DMS114 treated with DMSO at 0.1 percent for 48 hours (cell line): ENCODE measurements at regions not wholly inside any gene's neighbourhood (a gene's known extent, or its start where the extent isn't known, plus 50 kb on each side); places are given as distances from the start of the nearest gene placed in this dataset.
"Not testable (repeated sequence)": the region's sequence is repeated elsewhere in the genome, so short reads cannot be mapped to it uniquely, and the experiment has no call there.

Experiments
- DNase-seq: peaks from one replicate; lab custom pipeline; 2025; ENCODE audit not compliant: unreplicated experiment; lab: John Stamatoyannopoulos, UW

DNA sequence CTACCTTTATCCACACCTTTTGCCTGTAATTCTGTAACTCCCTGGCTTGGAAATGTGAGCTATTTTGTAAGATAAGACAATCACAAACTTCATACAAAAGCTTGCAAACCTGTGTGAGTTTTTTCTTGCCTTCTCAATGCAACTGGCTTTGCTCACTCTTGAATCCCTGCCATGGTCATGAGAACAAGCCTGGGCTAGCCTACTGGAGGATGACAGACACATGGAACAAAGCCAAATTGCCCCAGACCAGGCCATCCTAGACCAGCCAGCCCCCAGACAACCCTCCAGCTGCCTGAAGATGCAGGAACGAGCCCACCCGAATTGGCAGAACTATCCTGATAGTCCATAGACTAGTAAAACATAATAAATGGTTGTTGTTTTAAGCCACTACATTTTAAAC is 466.6 kb upstream of the ERCC4 start:
- no peak for DNase-seq

DNA sequence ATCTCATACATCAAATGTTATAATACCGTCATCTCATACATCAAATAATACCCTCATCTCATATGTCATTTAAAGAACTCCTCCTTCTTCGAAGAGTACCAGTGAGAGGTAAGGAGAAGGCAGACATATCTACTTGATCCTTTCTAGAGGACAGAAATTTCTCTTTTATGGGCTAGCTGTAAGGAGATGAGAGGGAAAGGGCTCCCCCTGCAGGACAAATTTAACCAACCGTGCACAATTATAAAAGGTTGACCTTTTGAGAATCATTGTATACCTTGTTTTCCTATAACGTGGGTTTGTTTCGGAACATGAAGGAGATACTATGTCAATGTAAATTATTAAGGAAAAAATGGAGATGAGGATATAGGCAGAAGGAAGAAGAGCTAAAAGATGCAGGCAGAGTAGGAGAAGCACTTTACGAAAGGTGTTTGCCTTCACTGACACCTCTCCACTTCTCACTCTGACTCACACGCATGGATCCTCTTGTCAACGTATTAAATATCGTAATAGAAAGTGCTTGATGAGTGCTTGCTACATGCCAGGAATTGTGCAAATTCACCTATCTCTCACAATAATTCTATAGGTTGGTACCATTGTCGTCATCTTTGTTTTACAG is 465.9 kb upstream of the ERCC4 start:
- DNase-seq: no peak

DNA sequence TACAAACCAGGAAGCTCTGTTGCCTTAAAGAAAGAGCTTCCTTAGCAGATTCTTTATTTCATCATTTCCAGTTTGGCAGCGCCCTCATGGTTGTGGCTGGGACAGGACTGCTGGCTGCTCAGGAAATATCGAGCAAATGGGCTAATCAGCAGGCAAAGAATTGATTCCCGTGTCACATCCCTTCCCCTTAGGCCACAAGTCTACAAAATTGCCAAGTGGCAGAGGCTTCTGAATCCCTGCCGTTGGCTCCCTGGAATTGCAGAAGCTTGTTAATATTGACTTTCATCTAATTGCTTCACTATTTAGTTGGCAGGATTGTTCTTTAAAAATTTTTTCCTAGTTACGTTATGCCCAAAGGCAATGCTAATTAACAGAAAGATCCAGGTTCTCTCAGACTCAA is 456.3 kb upstream of the ERCC4 start:
- DNase-seq: no peak

DNA sequence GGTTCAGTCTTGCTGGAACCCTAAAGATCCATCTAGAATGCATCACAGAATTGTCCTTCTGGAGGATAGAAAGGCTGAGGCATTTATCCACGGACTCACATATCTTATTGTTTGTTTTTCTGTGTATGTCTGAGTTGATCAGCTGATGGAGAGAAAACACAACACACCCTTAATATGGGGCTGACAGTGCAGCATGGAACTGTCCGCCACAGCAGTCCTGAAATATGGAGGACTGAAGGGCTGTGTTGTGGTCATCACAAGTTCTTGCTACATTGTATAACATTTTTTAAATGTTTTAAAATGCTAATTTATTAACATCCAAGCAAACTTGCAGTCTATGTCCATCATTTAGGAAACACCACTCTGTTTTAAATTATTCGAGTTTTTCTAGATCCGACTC is 448.9 kb upstream of the ERCC4 start:
- no peak for DNase-seq

DNA sequence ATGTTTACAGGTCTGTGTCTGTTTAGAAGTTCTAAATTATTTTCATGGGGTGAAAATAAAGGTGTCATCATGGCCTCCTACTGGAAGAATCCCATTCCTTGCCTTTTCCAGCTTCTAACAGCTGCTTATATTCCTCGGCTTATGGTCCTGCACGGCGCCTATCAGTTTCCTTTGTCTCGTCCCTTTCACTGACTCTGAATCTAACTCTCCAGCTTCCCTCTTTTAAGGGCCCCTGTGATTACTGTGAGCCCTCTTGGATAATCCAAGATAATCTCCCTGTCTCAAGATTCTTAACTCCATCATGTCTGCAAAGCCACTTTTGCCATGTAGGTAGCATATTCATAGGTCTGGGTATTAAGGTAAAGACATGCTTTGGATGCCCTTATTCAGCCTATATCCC is 441.0 kb upstream of the ERCC4 start:
- DNase-seq: no peak

DNA sequence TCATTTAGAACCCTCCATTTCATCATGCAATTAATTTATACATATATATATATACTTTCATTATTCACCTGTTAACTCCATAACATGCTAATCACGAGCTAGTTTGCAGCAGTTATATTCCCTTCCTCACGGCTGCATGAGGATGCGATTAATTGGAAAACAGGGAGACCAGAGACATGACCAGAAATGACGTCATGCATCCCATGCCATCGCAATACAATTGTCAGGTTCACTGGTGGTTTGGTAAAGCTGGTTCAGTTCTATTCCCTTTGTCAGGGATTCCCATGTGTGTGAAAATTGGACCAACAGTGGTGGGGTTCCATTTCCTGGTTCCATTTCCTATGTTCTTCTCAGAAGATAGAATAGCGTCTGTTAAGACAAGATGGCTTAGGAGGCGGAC is 440.4 kb upstream of the ERCC4 start:
- no peak for DNase-seq

DNA sequence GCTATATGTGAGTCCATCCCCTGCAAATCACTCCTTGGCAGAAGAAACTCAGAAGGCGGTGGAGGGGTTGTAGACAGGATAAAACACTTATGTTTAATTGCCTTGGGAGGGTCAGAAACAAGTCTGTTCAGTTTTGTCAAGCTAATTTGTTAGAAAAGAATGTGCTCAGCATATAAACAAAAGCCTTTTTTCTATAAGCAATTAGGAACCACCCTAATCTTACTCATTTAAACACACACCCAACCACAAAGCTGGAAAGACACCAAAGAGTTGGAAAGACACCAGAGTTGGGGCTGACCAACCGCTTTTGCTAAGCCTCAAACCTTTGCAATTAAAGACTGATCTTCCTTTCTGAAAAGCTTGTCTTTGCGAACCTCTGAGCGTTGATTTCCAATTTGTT is 439.2 kb upstream of the ERCC4 start:
- no peak for DNase-seq

DNA sequence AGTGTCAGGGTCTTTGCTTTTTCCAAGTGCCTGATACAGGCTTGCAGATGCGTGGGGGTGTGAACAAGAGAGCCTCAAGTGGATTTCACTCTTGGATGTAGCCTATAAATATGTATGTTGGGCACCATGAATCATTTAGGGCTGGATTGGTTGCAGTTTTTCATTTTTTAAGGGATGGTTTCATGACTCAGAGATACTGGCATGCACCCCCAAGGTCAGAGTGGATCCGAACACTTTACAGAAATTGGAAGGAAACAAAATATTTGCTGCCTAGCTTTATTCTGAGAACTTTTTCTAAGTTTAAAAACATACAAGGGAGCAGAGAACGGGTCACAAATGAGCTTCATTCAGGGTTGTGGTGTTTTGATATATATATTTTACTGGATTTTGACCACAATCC is 436.8 kb upstream of the ERCC4 start:
- DNase-seq: no peak

DNA sequence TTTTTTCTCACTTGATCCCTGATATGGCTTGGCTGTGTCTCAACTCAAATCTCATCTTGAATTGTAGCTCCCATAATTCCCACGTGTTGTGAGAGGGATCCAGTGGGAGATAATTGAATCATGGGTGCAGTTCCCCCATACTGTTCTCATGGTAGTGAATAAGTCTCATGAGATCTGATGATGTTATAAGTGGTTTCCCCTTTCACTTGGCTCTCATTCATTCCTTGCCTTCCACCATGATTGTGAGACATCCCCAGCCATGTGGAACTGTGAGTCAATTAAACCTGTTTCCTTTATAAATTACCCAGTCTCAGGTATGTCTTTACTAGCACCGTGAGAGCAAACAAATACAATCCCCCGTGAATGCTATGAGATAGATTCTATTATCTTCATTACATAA is 430.5 kb upstream of the ERCC4 start:
- not testable (repeated sequence) for DNase-seq

DNA sequence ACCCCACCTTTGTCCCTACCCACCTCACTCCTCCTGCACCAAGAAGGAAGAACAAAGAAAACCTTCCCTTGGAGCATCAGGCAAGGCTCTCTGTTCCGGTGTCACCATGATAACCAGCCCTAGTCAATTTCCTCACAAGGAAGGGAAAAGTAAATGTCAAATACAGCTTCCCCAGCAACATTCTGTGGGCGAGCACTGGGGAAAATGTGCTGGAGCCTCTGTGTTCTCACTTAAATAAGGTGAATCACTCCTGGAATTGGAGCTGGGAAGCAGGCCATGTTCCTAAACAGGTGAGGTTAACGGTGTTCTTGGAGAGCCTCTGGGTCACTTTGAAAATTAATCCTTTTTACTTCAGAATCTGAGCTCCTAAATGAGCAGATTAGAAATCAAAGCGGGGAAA is 427.9 kb upstream of the ERCC4 start:
- no peak for DNase-seq

DNA sequence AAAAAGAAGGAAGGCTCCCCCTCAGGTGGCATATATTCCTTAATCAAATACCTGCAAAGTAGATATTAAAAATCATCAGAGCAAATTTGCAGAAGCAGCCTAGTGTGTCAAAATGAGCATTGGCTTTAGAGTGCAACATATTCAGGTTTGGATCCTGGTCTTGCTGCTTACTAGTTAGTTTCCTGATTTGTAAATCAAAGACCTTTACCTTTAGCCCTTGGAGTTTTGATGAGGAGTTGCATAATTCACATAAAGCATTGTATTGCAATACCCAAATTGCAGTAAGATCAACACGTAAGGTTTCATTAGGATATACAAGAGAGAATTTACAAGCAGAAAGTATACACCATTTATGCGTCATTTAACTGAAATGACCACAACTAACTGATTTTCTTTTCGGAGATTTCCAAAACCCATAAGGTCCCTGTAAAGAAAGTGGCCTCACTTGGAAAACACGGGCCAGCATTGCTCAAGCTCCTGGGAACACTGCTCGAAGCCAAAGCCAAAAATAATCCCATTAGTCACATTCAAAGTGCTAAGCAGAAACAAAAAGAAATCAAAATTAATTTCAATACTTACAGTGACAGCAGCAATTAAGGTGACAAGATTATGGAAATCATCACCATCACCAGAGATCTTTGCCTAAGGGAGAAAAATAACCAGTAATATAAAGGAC is 415.9 kb upstream of the ERCC4 start:
- DNase-seq: no peak

DNA sequence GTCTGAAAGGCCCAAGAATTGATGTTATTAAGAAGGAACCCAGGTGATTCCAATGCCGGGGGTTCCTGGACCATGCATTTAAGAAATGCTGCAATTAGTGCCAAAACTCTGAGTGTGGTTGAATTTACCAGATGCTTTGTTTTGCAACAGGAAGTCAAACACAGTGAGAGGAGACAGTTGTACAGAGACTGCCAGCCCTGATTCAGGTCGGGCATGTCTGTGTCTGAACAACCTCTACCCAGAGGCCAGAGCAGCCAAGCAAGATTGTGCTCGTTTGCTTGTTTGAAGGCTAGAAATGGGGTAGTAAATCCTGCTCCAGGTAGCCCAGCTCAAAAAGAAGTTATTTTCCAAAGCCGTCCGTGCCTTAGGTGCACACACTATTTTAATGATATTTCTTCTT is 412.4 kb upstream of the ERCC4 start:
- DNase-seq: no peak

DNA sequence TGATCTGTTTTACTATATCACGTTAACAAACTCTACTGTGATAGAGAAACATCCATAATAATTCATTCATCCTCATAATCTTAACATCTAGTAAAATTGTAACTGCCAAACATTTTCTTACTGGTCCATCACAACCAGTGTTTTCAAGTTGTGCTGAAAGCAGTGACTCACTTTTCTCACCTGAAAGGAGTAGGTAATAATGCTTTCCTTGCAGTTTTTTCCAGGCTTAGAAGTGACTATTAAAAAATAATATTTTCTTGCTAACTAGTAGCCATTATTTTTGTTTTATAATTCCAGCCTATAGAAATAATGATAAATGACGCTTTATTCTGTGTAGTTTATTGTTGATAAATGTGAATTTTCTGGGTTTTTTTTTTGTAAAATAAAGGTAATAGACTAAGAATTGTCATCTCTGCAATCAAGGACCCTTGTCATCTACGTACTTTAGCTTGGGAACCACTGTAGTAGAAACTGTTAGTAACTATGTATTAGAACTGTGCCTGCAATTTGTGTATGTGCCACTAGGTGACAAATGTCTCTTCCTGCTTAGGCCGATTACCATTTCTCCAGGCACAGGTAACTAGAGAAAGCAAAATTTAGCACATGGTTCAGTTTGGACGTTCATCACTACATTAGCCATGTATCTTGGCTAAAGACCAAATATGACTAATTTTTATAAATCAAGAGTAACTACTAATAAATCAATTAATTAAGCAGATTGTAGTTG is 409.4 kb upstream of the ERCC4 start:
- no peak for DNase-seq

DNA sequence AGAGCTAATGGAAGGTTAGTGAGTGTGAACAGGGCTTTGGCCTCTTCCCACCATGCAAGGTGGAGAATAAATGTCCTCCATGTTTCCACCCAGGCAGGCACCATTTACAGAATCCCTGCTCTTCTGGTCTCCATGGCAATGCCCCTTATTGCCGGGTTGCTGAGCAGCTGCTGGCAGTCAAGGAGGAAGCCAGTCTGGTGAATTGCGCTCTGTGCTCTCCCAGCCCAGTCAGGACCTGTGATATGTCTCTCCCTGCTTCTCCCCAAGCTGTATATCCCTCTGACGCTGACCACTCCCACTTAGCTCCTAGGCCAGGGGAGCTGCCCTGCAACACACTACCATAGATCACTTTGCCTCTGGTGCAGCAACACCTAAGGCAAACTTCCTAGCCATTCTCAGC is 402.1 kb upstream of the ERCC4 start:
- DNase-seq: no peak

DNA sequence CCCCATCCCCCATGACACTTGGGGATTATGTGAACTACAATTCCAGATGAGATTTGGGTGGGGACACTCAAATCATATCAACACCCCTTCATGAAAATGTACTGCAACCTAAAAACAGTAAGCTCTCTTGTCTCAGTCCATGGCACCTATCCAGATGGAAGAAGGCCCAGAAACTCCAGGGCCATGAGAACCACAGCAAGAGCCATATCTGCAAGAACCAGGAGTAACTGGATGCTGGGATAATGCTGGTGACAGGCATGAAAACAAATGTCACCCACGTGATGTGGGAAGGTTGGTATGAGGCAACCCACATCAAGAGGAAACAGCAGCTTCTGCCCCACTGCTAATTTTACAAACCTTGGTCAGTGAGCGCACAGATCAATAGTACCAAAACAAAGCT is 400.1 kb upstream of the ERCC4 start:
- DNase-seq: no peak

DNA sequence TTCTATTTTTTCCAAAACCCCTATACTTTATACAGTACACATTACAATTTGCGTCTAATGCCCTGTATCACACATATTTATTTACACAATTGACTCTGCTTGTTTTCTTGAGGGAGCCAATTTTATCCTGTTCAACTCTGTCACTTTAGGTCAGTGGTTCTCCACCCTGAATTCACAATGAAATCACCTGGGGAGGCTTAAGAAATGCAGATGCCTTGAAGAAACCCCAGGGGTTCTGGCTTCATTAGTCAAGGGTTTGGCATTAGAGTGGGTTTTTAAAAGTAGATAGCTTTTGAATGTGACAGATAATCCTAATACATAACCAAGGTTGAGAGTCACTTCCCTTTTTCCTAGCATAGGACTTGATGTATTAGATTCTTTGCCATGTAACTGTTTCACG is 398.6 kb upstream of the ERCC4 start:
- no peak for DNase-seq

DNA sequence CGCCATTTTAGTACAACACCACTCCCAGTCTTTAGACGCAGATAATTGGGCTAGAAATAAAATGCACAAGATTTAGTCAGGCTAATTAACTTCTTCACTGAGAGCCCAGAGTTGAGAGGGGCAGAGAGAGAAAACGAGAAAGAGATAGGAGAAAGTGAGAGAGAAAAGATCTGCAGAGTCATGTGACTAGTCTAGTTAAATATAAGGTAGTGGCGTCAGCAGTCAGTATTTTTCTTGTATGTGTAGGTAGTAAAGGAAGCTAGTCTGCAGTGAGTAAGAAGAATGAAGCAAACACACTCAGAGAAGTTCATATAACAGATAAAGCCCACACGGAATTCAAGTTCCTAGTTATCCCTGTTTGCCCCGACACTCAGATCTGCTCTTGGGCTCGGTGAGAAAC is 392.6 kb upstream of the ERCC4 start:
- DNase-seq: no peak

DNA sequence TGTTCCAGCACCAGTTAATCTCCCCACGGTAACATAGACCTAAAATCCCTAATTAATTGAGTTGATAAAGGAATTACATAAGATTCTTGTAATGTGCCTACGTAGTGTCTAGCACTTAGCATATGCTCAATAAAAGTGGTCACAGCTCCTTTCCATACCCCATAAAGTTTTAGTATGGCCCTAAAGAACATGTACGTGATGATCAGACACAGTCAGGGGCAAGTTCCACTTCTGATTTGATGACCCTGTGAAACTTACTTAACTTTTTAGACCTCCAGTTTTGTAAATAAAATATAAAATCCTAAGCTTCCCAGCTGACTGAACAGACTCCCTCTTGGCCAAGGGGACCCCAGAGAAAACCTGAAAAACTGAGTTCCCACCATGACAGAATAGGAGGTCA is 391.3 kb upstream of the ERCC4 start:
- no peak for DNase-seq

DNA sequence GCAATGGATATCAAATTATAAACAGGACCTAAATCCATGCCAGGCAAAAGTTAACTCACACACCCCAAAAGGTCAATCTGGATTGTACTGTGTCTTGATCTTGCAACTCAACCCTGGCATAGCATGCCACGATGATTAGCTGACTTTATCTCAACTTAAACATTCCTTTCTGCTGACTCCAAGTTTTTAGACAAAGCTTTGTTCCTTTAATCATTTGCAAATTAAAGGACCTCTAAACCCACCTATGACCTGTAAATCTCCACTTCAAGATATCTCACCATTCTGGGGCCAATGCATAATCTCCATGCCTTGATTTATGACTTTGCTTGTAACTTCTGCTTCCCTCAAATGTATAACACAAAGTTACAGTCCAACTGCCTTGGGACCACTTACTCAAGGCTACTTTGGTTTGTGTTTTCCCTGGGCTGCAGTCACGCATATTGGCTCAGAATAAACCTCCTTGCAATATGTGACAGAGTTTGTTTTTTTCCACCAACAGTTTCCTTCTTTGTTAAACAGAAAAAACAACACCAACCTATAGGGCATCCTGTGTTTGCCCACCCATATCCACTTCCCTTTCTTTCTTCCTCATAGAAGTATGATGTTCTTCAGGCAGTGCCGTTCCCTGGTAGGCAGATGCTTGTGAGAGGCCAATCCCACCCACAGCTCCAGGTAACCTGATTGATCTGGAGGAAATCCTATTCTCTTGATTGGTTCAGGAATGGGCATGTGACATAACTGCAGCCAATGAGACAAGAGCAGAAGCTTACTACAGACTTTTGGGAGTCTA is 390.6 kb upstream of the ERCC4 start:
- DNase-seq: no peak

DNA sequence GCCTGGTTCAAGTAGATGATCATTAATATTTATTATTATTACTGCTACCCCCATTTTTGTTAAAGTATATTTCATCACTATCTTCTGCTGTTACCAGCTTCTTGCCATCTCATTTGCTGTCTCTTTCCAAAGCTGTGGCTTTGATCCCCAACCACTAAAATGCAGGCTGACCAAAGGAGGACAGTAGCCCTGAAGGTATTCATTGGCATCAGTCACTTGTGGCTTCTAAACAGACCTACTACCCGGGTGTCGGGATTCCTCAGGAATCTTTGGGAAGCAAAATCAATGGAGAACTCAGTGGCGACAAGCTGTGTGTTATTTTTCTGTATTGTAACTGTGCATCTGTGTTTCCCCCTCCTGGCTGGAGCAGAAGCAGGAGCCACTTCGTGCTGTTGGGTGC is 379.2 kb upstream of the ERCC4 start:
- no peak for DNase-seq

DNA sequence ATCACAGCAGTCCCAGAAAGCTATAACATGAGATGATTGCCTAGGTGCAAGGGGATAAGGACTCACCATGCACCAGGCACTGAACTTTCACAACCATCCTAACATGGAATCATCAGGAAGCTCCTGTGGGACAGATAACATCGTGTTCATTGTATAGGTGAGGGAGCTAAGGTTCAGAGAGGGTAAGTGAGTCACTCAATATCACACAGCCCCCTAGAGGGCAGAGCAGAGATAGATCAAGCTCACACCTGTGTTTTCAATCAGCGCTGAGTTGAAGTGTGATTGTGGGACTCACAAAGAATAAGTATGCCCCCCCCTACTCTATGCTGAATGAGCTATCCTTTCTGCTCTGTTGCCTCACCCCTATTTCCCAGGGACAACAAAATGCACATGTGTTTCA is 377.7 kb upstream of the ERCC4 start:
- DNase-seq: no peak

DNA sequence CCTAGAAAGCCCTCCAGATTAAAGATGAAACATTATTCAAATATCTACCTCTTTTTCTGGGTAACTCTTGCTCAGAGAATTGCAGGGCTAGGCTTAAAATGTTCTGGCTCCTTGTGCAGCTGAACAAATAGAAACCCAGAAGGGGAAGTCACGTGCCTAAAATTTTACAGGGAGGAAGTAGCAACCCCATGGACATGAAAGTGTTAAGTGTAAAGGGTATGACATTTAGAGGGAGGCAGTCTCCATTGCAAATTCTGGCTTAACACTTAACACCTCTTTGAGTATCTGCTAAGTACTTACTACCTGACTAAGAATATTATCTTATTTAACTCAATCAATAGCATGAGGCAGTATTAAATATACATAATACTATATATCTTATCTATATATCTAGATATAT is 376.1 kb upstream of the ERCC4 start:
- DNase-seq: no peak
